ENCODE measurements at regions not wholly inside any gene's neighbourhood (a gene's known extent, or its start where the extent isn't known, plus 50 kb on each side); places are given as distances from the start of the nearest gene placed in this dataset.

GRCh38 chr1:48109390-48110013, 112.3 kb upstream of the TRABD2B start:
- TF ChIP-seq CTCF (IDR thresholded peaks at IDR 0.05) (peak; percentile 46 to 80 (median 70)), POLR2A (IDR thresholded peaks at IDR 0.05) (no peak), POLR2AphosphoS5 (IDR thresholded peaks at IDR 0.05; ENCODE audit: insufficient read depth in 1 of 2, low read depth in 1 of 2) (peak in 1 of 2 donors; percentile 9)

All from vagina (tissue), 2 donors.